AG09309 (cell line): ENCODE measurements at regions not wholly inside any gene's neighbourhood (a gene's known extent, or its start where the extent isn't known, plus 50 kb on each side); places are given as distances from the start of the nearest gene placed in this dataset.

Experiments
- DNase-seq: peaks from one replicate; pipeline ENCODE4 v3.0.0-alpha.2; 2010; ENCODE audit warnings: low read depth
- H3K4me3 ChIP-seq: 2 replicates; pipeline ENCODE4 v1.5.1; 2011; ENCODE audit warnings: mild to moderate bottlenecking, low read depth, low read length, moderate library complexity; ENCODE audit not compliant: control insufficient read depth
- CTCF ChIP-seq: IDR thresholded peaks from 2 replicates; pipeline ENCODE4 v1.5.1; 2011; ENCODE audit warnings: mild to moderate bottlenecking, low read depth, low read length, inconsistent platforms; ENCODE audit not compliant: insufficient read depth, control insufficient read depth; ENCODE audit errors: missing control alignments

- no peak for DNase-seq
- no peak overlapping the region for H3K4me3 ChIP-seq
- TF ChIP-seq CTCF: no peak
Measured at GRCh38 chr4:113826421-113826820, 64.9 kb upstream of the CAMK2D start.

GRCh38 chr4:113825272-113825671 lies 63.7 kb upstream of the CAMK2D start:
- TF ChIP-seq CTCF: no peak
- no peak for DNase-seq
- no peak overlapping the region for H3K4me3 ChIP-seq

- no peak for TF ChIP-seq CTCF
- no peak for DNase-seq
Measured at GRCh38 chr4:113824396-113824795, 62.9 kb upstream of the CAMK2D start.

GRCh38 chr4:113823291-113823659 lies 61.7 kb upstream of the CAMK2D start:
- H3K4me3 ChIP-seq: no peak overlapping the region
- TF ChIP-seq CTCF: no peak
- no peak for DNase-seq

More at GRCh38 chr4:113824396-113824795, 62.9 kb upstream of the CAMK2D start:
- no peak overlapping the region for H3K4me3 ChIP-seq

- no peak overlapping the region for H3K4me3 ChIP-seq
- TF ChIP-seq CTCF: no peak
- no peak for DNase-seq
Measured at GRCh38 chr4:113822555-113823290, 61.2 kb upstream of the CAMK2D start.

GRCh38 chr4:113821856-113822255 lies 60.3 kb upstream of the CAMK2D start:
- TF ChIP-seq CTCF: no peak
- no peak for DNase-seq

More at GRCh38 chr4:113821856-113822255, 60.3 kb upstream of the CAMK2D start:
- no peak overlapping the region for H3K4me3 ChIP-seq
